ENCODE measurements at regions not wholly inside any gene's neighbourhood (a gene's known extent, or its start where the extent isn't known, plus 50 kb on each side); places are given as distances from the start of the nearest gene placed in this dataset.
"Not testable (repeated sequence)": the region's sequence is repeated elsewhere in the genome, so short reads cannot be mapped to it uniquely, and the experiment has no call there.

- DNase-seq (ENCODE audit: low read depth in 3 of 3), result not testable (repeated sequence)
These were observed 216.7 kb upstream of the FZD8 start for GRCh38 chr10:35858676-35859283.

- no peak for DNase-seq (ENCODE audit: low read depth in 3 of 3)
These were observed 215.8 kb upstream of the FZD8 start for GRCh38 chr10:35857860-35858259.

GRCh38 chr10:35855155-35855947 lies 213.3 kb upstream of the FZD8 start:
- no peak for DNase-seq (ENCODE audit: low read depth in 3 of 3)

GRCh38 chr10:35854661-35855060 lies 212.6 kb upstream of the FZD8 start:
- DNase-seq (ENCODE audit: low read depth in 3 of 3), result no peak

GRCh38 chr10:35852721-35853120 lies 210.6 kb upstream of the FZD8 start:
- DNase-seq (ENCODE audit: low read depth in 3 of 3), result no peak

- DNase-seq (ENCODE audit: low read depth in 3 of 3), result no peak
These were observed 206.3 kb upstream of the FZD8 start for GRCh38 chr10:35848412-35848811.

- no peak for DNase-seq (ENCODE audit: low read depth in 3 of 3)
These were observed 202.6 kb upstream of the FZD8 start for GRCh38 chr10:35844686-35845085.

- no peak for DNase-seq (ENCODE audit: low read depth in 3 of 3)
These were observed 201.6 kb upstream of the FZD8 start for GRCh38 chr10:35843524-35844181.

GRCh38 chr10:35838054-35838453 lies 196.0 kb upstream of the FZD8 start:
- no peak for DNase-seq (ENCODE audit: low read depth in 3 of 3)

GRCh38 chr10:35835545-35835944 lies 193.4 kb upstream of the FZD8 start:
- no peak for DNase-seq (ENCODE audit: low read depth in 3 of 3)

- DNase-seq (ENCODE audit: low read depth in 3 of 3), result no peak
These were observed 192.9 kb upstream of the FZD8 start for GRCh38 chr10:35834877-35835494.

GRCh38 chr10:35827783-35828182 lies 185.7 kb upstream of the FZD8 start:
- DNase-seq (ENCODE audit: low read depth in 3 of 3), result no peak

GRCh38 chr10:35824704-35825103 lies 182.6 kb upstream of the FZD8 start:
- no peak for DNase-seq (ENCODE audit: low read depth in 3 of 3)

GRCh38 chr10:35822316-35822715 lies 180.2 kb upstream of the FZD8 start:
- no peak for DNase-seq (ENCODE audit: low read depth in 3 of 3)

GRCh38 chr10:35821339-35821911 lies 179.3 kb upstream of the FZD8 start:
- DNase-seq (ENCODE audit: low read depth in 3 of 3), result no peak

GRCh38 chr10:35819736-35820135 lies 177.6 kb upstream of the FZD8 start:
- DNase-seq (ENCODE audit: low read depth in 3 of 3), result no peak

- no peak for DNase-seq (ENCODE audit: low read depth in 3 of 3)
These were observed 176.9 kb upstream of the FZD8 start for GRCh38 chr10:35819011-35819410.

GRCh38 chr10:35817109-35817508 lies 175.0 kb upstream of the FZD8 start:
- not testable (repeated sequence) for DNase-seq (ENCODE audit: low read depth in 3 of 3)

- no peak for DNase-seq (ENCODE audit: low read depth in 3 of 3)
These were observed 171.1 kb upstream of the FZD8 start for GRCh38 chr10:35813219-35813618.

GRCh38 chr10:35808344-35808743 lies 166.2 kb upstream of the FZD8 start:
- no peak for DNase-seq (ENCODE audit: low read depth in 3 of 3)

GRCh38 chr10:35803046-35803445 lies 160.9 kb upstream of the FZD8 start:
- DNase-seq (ENCODE audit: low read depth in 3 of 3), result no peak

GRCh38 chr10:35797187-35797586 lies 155.1 kb upstream of the FZD8 start:
- DNase-seq (ENCODE audit: low read depth in 3 of 3), result no peak

All from stimulated activated CD4-positive, alpha-beta T cell treated with anti-CD3 and anti-CD28 coated beads, TNF-alpha, amount 100 ng/mL, for 4 hours (primary cell).